ENCODE measurements at regions not wholly inside any gene's neighbourhood (a gene's known extent, or its start where the extent isn't known, plus 50 kb on each side); places are given as distances from the start of the nearest gene placed in this dataset.
A peak's percentile ranks its signal among the peaks of the same experiment; 100 is the strongest.

DNA sequence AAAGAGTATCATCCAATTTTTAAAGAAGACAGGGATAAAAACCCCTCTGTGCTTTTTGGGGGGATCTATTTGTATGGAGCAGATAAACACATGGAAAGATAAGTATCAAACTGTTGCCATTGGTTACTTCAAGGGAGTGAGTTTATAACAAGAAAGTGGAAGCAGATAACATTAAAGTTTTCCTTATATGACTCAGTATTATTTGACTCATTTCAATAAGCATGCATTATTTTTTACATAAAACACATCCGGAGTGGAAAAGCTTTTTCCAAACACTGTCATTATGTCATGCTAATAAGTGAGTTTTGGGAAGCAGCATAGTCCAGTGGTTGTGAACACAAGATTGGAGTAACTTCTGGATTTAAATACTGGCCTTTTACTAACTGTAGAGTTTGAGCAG is 452.2 kb downstream of the LTN1 start:
- H3K27ac ChIP-seq: no peak overlapping the region
- TF ChIP-seq POLR2AphosphoS5 (IDR thresholded peaks at IDR 0.05; ENCODE audit: insufficient read depth in 1 of 2, low read depth in 1 of 2): no peak
- TF ChIP-seq POLR2A (IDR thresholded peaks at IDR 0.05): no peak
- TF ChIP-seq, protein P1, sequence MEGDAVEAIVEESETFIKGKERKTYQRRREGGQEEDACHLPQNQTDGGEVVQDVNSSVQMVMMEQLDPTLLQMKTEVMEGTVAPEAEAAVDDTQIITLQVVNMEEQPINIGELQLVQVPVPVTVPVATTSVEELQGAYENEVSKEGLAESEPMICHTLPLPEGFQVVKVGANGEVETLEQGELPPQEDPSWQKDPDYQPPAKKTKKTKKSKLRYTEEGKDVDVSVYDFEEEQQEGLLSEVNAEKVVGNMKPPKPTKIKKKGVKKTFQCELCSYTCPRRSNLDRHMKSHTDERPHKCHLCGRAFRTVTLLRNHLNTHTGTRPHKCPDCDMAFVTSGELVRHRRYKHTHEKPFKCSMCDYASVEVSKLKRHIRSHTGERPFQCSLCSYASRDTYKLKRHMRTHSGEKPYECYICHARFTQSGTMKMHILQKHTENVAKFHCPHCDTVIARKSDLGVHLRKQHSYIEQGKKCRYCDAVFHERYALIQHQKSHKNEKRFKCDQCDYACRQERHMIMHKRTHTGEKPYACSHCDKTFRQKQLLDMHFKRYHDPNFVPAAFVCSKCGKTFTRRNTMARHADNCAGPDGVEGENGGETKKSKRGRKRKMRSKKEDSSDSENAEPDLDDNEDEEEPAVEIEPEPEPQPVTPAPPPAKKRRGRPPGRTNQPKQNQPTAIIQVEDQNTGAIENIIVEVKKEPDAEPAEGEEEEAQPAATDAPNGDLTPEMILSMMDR (IDR thresholded peaks at IDR 0.05): no peak
- no peak overlapping the region for H3K4me3 ChIP-seq
- no peaks in the 10 kb centered on the region for H3K27me3 ChIP-seq
- H3K9me3 ChIP-seq: no peaks in the 10 kb centered on the region
- no peaks in the 10 kb centered on the region for H3K36me3 ChIP-seq
- peaks cover 11% of the 10 kb centered on the region for H3K4me1 ChIP-seq
- no peak for DNase-seq (ENCODE audit: extremely low spot score in 2 of 2)
- intact Hi-C loops (cut with DNase I): no loop called here

DNA sequence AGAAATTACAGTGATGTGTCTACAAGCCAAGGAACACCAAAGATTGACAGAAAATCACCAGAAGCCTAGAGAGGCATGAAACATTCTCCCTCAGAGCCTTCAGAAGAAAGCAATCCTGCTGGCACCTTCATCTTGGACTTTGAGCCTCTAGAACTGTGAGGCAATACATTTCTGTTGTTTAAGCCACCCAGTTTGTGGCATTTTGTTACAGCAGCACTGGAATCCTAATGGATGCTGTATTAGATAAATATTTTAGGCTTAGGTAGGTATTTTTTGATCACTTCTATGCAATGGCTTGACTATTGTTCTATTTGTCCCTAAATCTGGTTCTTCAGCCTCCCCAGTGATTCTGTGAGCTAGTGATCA is 453.1 kb downstream of the LTN1 start:
- DNase-seq (ENCODE audit: extremely low spot score in 2 of 2): no peak
- Histone ChIP-seq H3K27me3 (no peaks in the 10 kb centered on the region), H3K4me3 (no peak overlapping the region), H3K4me1 (peaks cover 11% of the 10 kb centered on the region), H3K27ac (peak overlapping the region; percentile 0), H3K9me3 (no peaks in the 10 kb centered on the region), H3K36me3 (no peaks in the 10 kb centered on the region)
- intact Hi-C loops (cut with DNase I): no loop called here
- TF ChIP-seq POLR2AphosphoS5 (IDR thresholded peaks at IDR 0.05; ENCODE audit: insufficient read depth in 1 of 2, low read depth in 1 of 2) (no peak), POLR2A (IDR thresholded peaks at IDR 0.05) (no peak)
- TF ChIP-seq, protein P1 (IDR thresholded peaks at IDR 0.05): no peak

DNA sequence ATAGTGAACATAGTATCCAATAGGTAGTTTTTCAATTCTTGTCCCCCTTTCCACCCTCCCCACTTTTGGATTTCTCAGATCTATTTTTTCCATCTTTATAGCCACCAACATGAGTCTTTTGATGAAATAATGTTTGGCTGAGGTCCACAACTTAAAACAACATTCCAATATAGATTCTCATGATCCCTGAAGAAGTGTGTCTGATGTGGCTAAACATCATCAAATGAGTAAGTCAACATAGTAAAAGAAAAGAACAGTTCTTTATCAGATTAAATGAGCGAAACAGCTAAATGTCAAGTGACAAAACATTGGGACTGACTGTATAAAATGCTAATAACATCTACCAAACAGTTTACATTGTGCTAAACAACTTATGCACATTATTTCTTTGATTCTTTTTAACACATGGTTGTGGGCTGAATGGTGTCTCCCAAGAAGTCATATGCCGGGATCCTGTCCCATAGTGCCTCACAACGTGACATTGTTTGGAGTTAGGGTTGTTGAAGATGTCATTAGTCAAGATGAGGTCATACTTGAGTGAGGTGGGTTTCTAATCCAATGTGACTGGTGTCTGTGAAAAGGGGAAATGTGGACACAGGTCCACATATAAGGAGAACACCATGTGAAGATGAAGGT is 453.6 kb downstream of the LTN1 start:
- no peak for TF ChIP-seq POLR2A (IDR thresholded peaks at IDR 0.05)
- TF ChIP-seq, protein P1 (IDR thresholded peaks at IDR 0.05): no peak
- TF ChIP-seq POLR2AphosphoS5 (IDR thresholded peaks at IDR 0.05; ENCODE audit: insufficient read depth in 1 of 2, low read depth in 1 of 2): no peak
- no peak for DNase-seq (ENCODE audit: extremely low spot score in 2 of 2)

DNA sequence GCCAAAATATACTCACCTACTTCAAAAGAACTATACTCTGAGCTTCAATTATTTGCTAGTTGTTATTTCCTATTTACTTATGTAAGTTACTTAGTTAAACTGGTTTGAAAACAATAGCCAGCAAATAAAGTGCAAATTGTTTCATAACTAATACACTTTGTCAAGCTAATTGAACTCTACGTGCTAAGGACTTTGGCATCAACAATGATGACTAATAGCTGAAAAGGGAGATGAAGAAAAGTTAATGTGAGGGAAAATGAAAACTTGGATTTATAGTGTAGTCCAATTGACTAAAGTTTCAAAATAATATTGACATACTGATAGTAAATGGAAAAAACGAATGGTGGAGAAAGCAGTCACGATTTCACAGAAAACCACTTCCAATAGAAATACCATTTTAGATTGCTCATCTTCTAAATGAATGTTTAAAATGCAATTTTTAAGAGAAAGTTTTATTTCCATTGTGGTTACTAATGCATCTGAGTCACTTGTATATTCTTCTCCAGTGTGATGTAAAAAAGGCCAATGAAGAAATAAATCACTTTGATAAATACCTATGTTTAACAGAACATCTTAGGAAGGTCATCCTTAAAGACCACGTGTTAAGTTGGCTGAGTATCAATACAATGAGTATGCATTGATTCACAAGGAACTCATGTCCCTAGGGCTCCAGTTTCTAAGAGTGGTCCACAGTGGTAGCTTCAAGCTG is 455.2 kb downstream of the LTN1 start:
- Histone ChIP-seq H3K36me3 (no peaks in the 10 kb centered on the region), H3K4me1 (peaks cover 11% of the 10 kb centered on the region), H3K9me3 (no peaks in the 10 kb centered on the region), H3K4me3 (no peak overlapping the region), H3K27me3 (no peaks in the 10 kb centered on the region), H3K27ac (peak overlapping the region; percentile 55)
- intact Hi-C loops (cut with DNase I): no loop called here
- TF ChIP-seq, protein P1 (IDR thresholded peaks at IDR 0.05): no peak
- peak in 1 of 2 donors; percentile 37 for TF ChIP-seq POLR2AphosphoS5 (IDR thresholded peaks at IDR 0.05; ENCODE audit: insufficient read depth in 1 of 2, low read depth in 1 of 2)
- no peak for DNase-seq (ENCODE audit: extremely low spot score in 2 of 2)

More for the DNA sequence above, 453.6 kb downstream of the LTN1 start:
- peak overlapping the region; percentile 41 for H3K27ac ChIP-seq
- peaks cover 11% of the 10 kb centered on the region for H3K4me1 ChIP-seq
- H3K36me3 ChIP-seq: no peaks in the 10 kb centered on the region
- H3K4me3 ChIP-seq: no peak overlapping the region
- intact Hi-C loops (cut with DNase I): no loop called here
- H3K27me3 ChIP-seq: no peaks in the 10 kb centered on the region
- H3K9me3 ChIP-seq: no peaks in the 10 kb centered on the region

DNA sequence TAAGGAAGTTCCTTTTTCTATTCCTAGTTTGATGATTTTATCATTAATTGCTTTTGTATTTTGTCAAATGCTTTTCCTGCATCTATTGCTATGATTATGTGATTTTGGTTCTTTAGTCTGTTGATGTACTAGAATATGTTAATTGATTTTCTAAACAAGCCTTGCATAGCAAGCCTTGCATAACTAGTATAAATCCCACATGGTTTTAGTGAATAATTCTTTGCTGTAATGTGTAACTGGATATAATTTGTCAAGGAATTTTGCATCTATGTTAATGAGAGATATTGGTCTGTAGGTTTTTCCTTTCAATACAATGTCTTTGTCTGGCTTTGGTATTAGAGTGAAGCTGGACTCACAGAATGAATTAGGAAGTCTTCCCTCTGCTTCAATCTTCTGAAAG is 460.2 kb downstream of the LTN1 start:
- Histone ChIP-seq H3K27me3 (no peaks in the 10 kb centered on the region), H3K4me3 (no peak overlapping the region), H3K9me3 (no peaks in the 10 kb centered on the region), H3K4me1 (no peaks in the 10 kb centered on the region), H3K36me3 (no peaks in the 10 kb centered on the region), H3K27ac (no peak overlapping the region)
- no peak for DNase-seq (ENCODE audit: extremely low spot score in 2 of 2)
- intact Hi-C loops (cut with DNase I): no loop called here
- TF ChIP-seq, protein P1 (IDR thresholded peaks at IDR 0.05): no peak

Measured in vagina (tissue), 2 donors.